ENCODE measurements at regions not wholly inside any gene's neighbourhood (a gene's known extent, or its start where the extent isn't known, plus 50 kb on each side); places are given as distances from the start of the nearest gene placed in this dataset.

GRCh38 chr5:146959360-146959759 lies 80.8 kb upstream of the PPP2R2B start:
- ChIA-PET POLR2A (no interaction called here), RAD21 (ENCODE audit: low non-redundant PET in 1 of 2, low total read pairs in 2 of 2, uncharacterized antibody in 2 of 2, unreplicated experiment in 2 of 2) (no interaction called here), CTCF (interaction anchor here (1.4 to 2.1 kb wide), 2 partner anchors 229 to 426 kb away, joined by 5 read pairs; no protein-coding TSS in a partner anchor)
- H3K9me2 ChIP-seq (ENCODE audit: insufficient read depth) = no peaks in the 10 kb centered on the region
- H3K27ac ChIP-seq (ENCODE audit: low read depth, low read length) = no peak overlapping the region
- no peak overlapping the region for H3K4me2 ChIP-seq (ENCODE audit: low read length)
- DNase-seq (ENCODE audit: low read depth, low spot score) (no peak), ATAC-seq (0 out of 2 replicates have a peak, but pooled peaks have one; percentile 36)
- TF ChIP-seq REST (IDR thresholded peaks at IDR 0.05; ENCODE audit: low read depth) (no peak), EGR1 (IDR thresholded peaks at IDR 0.05; ENCODE audit: low read depth) (no peak), FOSL1 (IDR thresholded peaks at IDR 0.05; ENCODE audit: low read depth) (no peak), ZFX (IDR thresholded peaks at IDR 0.05) (no peak)
- no peaks in the 10 kb centered on the region for H4K20me1 ChIP-seq (ENCODE audit: insufficient read depth)
- intact Hi-C loops (cut with micrococcal nuclease) = no loop called here
- H3K79me2 ChIP-seq (ENCODE audit: insufficient read depth, low read length) = no peaks in the 10 kb centered on the region
- no peak overlapping the region for H3K9ac ChIP-seq (ENCODE audit: low read length)
- no peak overlapping the region for H3K4me3 ChIP-seq (replicated peaks in 1 of 2; ENCODE audit: low read depth in 1 of 2, low read length in 2 of 2)
- no peak overlapping the region for H2AFZ ChIP-seq (ENCODE audit: low read depth, low read length, poor library complexity, severe bottlenecking)
- H3K27me3 ChIP-seq (ENCODE audit: insufficient read depth, low read length) = no peaks in the 10 kb centered on the region
- no TSS peak for BruUV-seq (replicated peaks)
- H3K4me1 ChIP-seq (ENCODE audit: control insufficient read depth in 1 of 2, insufficient read depth in 2 of 2, low read length in 2 of 2) = 0 out of 4 replicates have a peak, but pooled peaks cover 0 to 2% of the 10 kb centered on the region in 2 experiments
- no peaks in the 10 kb centered on the region for H3K9me3 ChIP-seq (ENCODE audit: control insufficient read depth in 1 of 2, insufficient read depth in 1 of 2, low read depth in 1 of 2, low read length in 2 of 2)
- no peaks in the 10 kb centered on the region for H3K36me3 ChIP-seq (ENCODE audit: control insufficient read depth in 1 of 2, insufficient read depth in 2 of 2, low read length in 2 of 2)

- ChIA-PET RAD21 (ENCODE audit: low non-redundant PET in 1 of 2, low total read pairs in 2 of 2, uncharacterized antibody in 2 of 2, unreplicated experiment in 2 of 2) (no interaction called here), CTCF (interaction anchor here (0.8 to 2.6 kb wide), 2 partner anchors 226 to 429 kb away, joined by 5 to 10 read pairs; no protein-coding TSS in a partner anchor), POLR2A (no interaction called here)
- intact Hi-C loops (cut with micrococcal nuclease) = loop anchor here (10.0 kb wide), 2 partner anchors 402 to 498 kb away; no protein-coding TSS in a partner anchor
- no peaks in the 10 kb centered on the region for H3K27me3 ChIP-seq (ENCODE audit: insufficient read depth, low read length)
- BruUV-seq (replicated peaks) = no TSS peak
- H3K27ac ChIP-seq (ENCODE audit: low read depth, low read length) = no peak overlapping the region
- H3K36me3 ChIP-seq (ENCODE audit: control insufficient read depth in 1 of 2, insufficient read depth in 2 of 2, low read length in 2 of 2) = no peaks in the 10 kb centered on the region
- H3K9me2 ChIP-seq (ENCODE audit: insufficient read depth) = no peaks in the 10 kb centered on the region
- H2AFZ ChIP-seq (ENCODE audit: low read depth, low read length, poor library complexity, severe bottlenecking) = no peak overlapping the region
- H3K9me3 ChIP-seq (ENCODE audit: control insufficient read depth in 1 of 2, insufficient read depth in 1 of 2, low read depth in 1 of 2, low read length in 2 of 2) = no peaks in the 10 kb centered on the region
- TF ChIP-seq CEBPB (IDR thresholded peaks at IDR 0.05; ENCODE audit: low read depth) (peak; percentile 83), EGR1 (IDR thresholded peaks at IDR 0.05; ENCODE audit: low read depth) (no peak), ATF3 (IDR thresholded peaks at IDR 0.05) (peak; percentile 80)
- no peaks in the 10 kb centered on the region for H3K79me2 ChIP-seq (ENCODE audit: insufficient read depth, low read length)
- H4K20me1 ChIP-seq (ENCODE audit: insufficient read depth) = no peaks in the 10 kb centered on the region
- H3K9ac ChIP-seq (ENCODE audit: low read length) = no peak overlapping the region
- H3K4me2 ChIP-seq (ENCODE audit: low read length) = no peak overlapping the region
- no peak for DNase-seq (ENCODE audit: low read depth, low spot score)
- no peak for ATAC-seq
- no peak overlapping the region for H3K4me3 ChIP-seq (replicated peaks in 1 of 2; ENCODE audit: low read depth in 1 of 2, low read length in 2 of 2)
- H3K4me1 ChIP-seq (ENCODE audit: control insufficient read depth in 1 of 2, insufficient read depth in 2 of 2, low read length in 2 of 2) = peaks cover 0 to 8% of the 10 kb centered on the region in 2 experiments; a peak in 1 of 4 replicates
These were observed 84.3 kb upstream of the PPP2R2B start for GRCh38 chr5:146962801-146963355.
